ENCODE measurements at regions not wholly inside any gene's neighbourhood (a gene's known extent, or its start where the extent isn't known, plus 50 kb on each side); places are given as distances from the start of the nearest gene placed in this dataset.
"Not testable (repeated sequence)": the region's sequence is repeated elsewhere in the genome, so short reads cannot be mapped to it uniquely, and the experiment has no call there.

GRCh38 chr20:4341804-4342485, 92.9 kb upstream of the ADRA1D start:
- no peak for FAIRE-seq

GRCh38 chr20:4335722-4336121, 86.6 kb upstream of the ADRA1D start:
- FAIRE-seq = no peak

- no peak for FAIRE-seq
Observed at GRCh38 chr20:4332121-4332860, 83.2 kb upstream of the ADRA1D start.

GRCh38 chr20:4330011-4330410, 80.9 kb upstream of the ADRA1D start:
- no peak for FAIRE-seq

- no peak for FAIRE-seq
Observed at GRCh38 chr20:4329232-4329631, 80.1 kb upstream of the ADRA1D start.

- no peak for FAIRE-seq
Observed at GRCh38 chr20:4328541-4328940, 79.5 kb upstream of the ADRA1D start.

GRCh38 chr20:4327956-4328355, 78.9 kb upstream of the ADRA1D start:
- FAIRE-seq = no peak

- FAIRE-seq = no peak
Observed at GRCh38 chr20:4326195-4327065, 77.3 kb upstream of the ADRA1D start.

GRCh38 chr20:4325548-4326187, 76.6 kb upstream of the ADRA1D start:
- FAIRE-seq = no peak

GRCh38 chr20:4324611-4325243, 75.6 kb upstream of the ADRA1D start:
- FAIRE-seq = no peak

GRCh38 chr20:4322499-4322898, 73.4 kb upstream of the ADRA1D start:
- FAIRE-seq = no peak

GRCh38 chr20:4320291-4320690, 71.2 kb upstream of the ADRA1D start:
- FAIRE-seq = no peak

- FAIRE-seq = no peak
Observed at GRCh38 chr20:4318891-4319290, 69.8 kb upstream of the ADRA1D start.

- not testable (repeated sequence) for FAIRE-seq
Observed at GRCh38 chr20:4310616-4311015, 61.5 kb upstream of the ADRA1D start.

- no peak for FAIRE-seq
Observed at GRCh38 chr20:4306206-4306605, 57.1 kb upstream of the ADRA1D start.

GRCh38 chr20:4305091-4305490, 56.0 kb upstream of the ADRA1D start:
- no peak for FAIRE-seq

- FAIRE-seq = no peak
Observed at GRCh38 chr20:4304601-4305000, 55.5 kb upstream of the ADRA1D start.

GRCh38 chr20:4303136-4303535, 54.0 kb upstream of the ADRA1D start:
- FAIRE-seq = no peak

- no peak for FAIRE-seq
Observed at GRCh38 chr20:4300921-4301320, 51.8 kb upstream of the ADRA1D start.

- FAIRE-seq = no peak
Observed at GRCh38 chr20:4300401-4300800, 51.3 kb upstream of the ADRA1D start.

- peak; percentile 94 for FAIRE-seq
Observed at GRCh38 chr20:4299773-4300172, 50.7 kb upstream of the ADRA1D start.

GRCh38 chr20:4299216-4299615, 50.1 kb upstream of the ADRA1D start:
- FAIRE-seq = no peak

All from endometrium (tissue), 2 donors.